KMS-11 (cell line): ENCODE measurements at regions not wholly inside any gene's neighbourhood (a gene's known extent, or its start where the extent isn't known, plus 50 kb on each side); places are given as distances from the start of the nearest gene placed in this dataset.
"Not testable (repeated sequence)": the region's sequence is repeated elsewhere in the genome, so short reads cannot be mapped to it uniquely, and the experiment has no call there.

Experiments
- H2AFZ ChIP-seq: fragments of 200-600 bp; sonication (generic); 2 replicates; pipeline ENCODE4 v1.6.1; 2016; ENCODE audit warnings: antibody characterized with exemption, mixed run types, low read depth
- H3K27ac ChIP-seq: fragments of 200-600 bp; sonication (generic); 2 replicates; pipeline ENCODE4 v1.6.1; 2016; ENCODE audit warnings: mild to moderate bottlenecking, mixed run types
- H3K27me3 ChIP-seq: fragments of 200-600 bp; sonication (generic); 2 replicates; pipeline ENCODE4 v1.6.1; 2017; ENCODE audit warnings: mild to moderate bottlenecking, low read depth, mixed run types, moderate library complexity; ENCODE audit not compliant: insufficient read depth
- H3K36me3 ChIP-seq: fragments of 200-600 bp; sonication (generic); 2 replicates; pipeline ENCODE4 v1.6.1; 2017; ENCODE audit warnings: mild to moderate bottlenecking, mixed run types; ENCODE audit not compliant: insufficient read depth
- H3K4me1 ChIP-seq: fragments of 200-600 bp; sonication (generic); 2 replicates; pipeline ENCODE4 v1.6.1; 2016; ENCODE audit warnings: mild to moderate bottlenecking, low read depth, mixed run types; ENCODE audit not compliant: poor library complexity, severe bottlenecking
- H3K4me2 ChIP-seq: fragments of 200-600 bp; sonication (generic); 2 replicates; pipeline ENCODE4 v1.7.0; 2016; ENCODE audit warnings: mild to moderate bottlenecking, mixed run types
- H3K4me3 ChIP-seq: fragments of 200-600 bp; sonication (generic); IDR thresholded peaks from 2 replicates; pipeline ENCODE4 v1.6.1; 2017; ENCODE audit warnings: low read depth, low read length, mixed read lengths; ENCODE audit not compliant: insufficient read depth
- H3K79me2 ChIP-seq: fragments of 200-600 bp; sonication (generic); 2 replicates; pipeline ENCODE4 v1.6.1; 2016; ENCODE audit warnings: low read depth, mixed run types; ENCODE audit not compliant: insufficient read depth
- H3K9ac ChIP-seq: fragments of 200-600 bp; sonication (generic); 2 replicates; pipeline ENCODE4 v1.6.1; 2016; ENCODE audit warnings: mild to moderate bottlenecking, mixed run types
- H4K20me1 ChIP-seq: fragments of 200-600 bp; sonication (generic); 2 replicates; pipeline ENCODE4 v1.6.1; 2016; ENCODE audit warnings: mild to moderate bottlenecking, mixed run types; ENCODE audit not compliant: insufficient read depth
- TF ChIP-seq, protein P1 (sequence below): fragments of 200-600 bp; sonication (generic); conservative IDR thresholded peaks from 2 replicates; pipeline ENCODE4 v1.6.1; 2017; ENCODE audit warnings: low read depth, mild to moderate bottlenecking, antibody characterized with exemption, low read length, moderate library complexity, mixed read lengths

GRCh38 chr7:52161483-52161882, 844.9 kb upstream of the COBL start:
- H3K36me3 ChIP-seq: no peaks in the 10 kb centered on the region
- TF ChIP-seq, protein P1, sequence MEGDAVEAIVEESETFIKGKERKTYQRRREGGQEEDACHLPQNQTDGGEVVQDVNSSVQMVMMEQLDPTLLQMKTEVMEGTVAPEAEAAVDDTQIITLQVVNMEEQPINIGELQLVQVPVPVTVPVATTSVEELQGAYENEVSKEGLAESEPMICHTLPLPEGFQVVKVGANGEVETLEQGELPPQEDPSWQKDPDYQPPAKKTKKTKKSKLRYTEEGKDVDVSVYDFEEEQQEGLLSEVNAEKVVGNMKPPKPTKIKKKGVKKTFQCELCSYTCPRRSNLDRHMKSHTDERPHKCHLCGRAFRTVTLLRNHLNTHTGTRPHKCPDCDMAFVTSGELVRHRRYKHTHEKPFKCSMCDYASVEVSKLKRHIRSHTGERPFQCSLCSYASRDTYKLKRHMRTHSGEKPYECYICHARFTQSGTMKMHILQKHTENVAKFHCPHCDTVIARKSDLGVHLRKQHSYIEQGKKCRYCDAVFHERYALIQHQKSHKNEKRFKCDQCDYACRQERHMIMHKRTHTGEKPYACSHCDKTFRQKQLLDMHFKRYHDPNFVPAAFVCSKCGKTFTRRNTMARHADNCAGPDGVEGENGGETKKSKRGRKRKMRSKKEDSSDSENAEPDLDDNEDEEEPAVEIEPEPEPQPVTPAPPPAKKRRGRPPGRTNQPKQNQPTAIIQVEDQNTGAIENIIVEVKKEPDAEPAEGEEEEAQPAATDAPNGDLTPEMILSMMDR: no peak
- no peak overlapping the region for H3K9ac ChIP-seq
- no peak overlapping the region for H3K4me2 ChIP-seq
- no peaks in the 10 kb centered on the region for H3K27me3 ChIP-seq
- H3K27ac ChIP-seq: no peak overlapping the region
- H3K79me2 ChIP-seq: no peaks in the 10 kb centered on the region
- H3K4me1 ChIP-seq: no peaks in the 10 kb centered on the region
- no peak overlapping the region for H3K4me3 ChIP-seq
- no peaks in the 10 kb centered on the region for H4K20me1 ChIP-seq
- H2AFZ ChIP-seq: no peak overlapping the region

DNA sequence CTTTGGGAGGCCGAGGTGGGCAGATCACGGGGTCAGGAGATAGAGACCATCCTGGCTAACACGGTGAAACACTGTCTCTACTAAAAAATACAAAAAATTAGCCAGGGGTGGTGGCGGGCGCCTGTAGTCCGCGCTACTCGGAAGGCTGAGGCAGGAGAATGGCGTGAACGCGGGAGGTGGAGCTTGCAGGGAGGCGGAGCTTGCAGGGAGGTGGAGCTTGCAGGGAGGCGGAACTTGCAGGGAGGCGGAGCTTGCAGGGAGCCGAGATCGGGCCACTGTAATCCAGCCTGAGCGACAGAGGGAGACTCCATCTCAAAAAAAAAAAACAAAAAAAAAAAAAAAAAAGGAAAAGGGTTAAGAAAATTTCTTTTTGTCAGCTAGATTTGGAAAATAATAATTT, 842.8 kb upstream of the COBL start:
- H3K4me1 ChIP-seq, H3K4me2 ChIP-seq, H3K4me3 ChIP-seq, H3K27ac ChIP-seq, H3K79me2 ChIP-seq, H4K20me1 ChIP-seq, H2AFZ ChIP-seq, H3K36me3 ChIP-seq, H3K27me3 ChIP-seq, H3K9ac ChIP-seq: not testable (repeated sequence)

- H3K27me3 ChIP-seq: no peaks in the 10 kb centered on the region
- H3K36me3 ChIP-seq: no peaks in the 10 kb centered on the region
- TF ChIP-seq, protein P1: no peak; the same call in 1 of the 2 replicates
- H3K4me3 ChIP-seq: no peak overlapping the region
- no peak overlapping the region for H3K9ac ChIP-seq
- H3K27ac ChIP-seq: no peak overlapping the region
- no peak overlapping the region for H2AFZ ChIP-seq
- no peaks in the 10 kb centered on the region for H3K4me1 ChIP-seq
- H3K4me2 ChIP-seq: no peak overlapping the region
- no peaks in the 10 kb centered on the region for H4K20me1 ChIP-seq
- H3K79me2 ChIP-seq: no peaks in the 10 kb centered on the region
Observed at GRCh38 chr7:52154382-52154781, 837.8 kb upstream of the COBL start.

- TF ChIP-seq, protein P1: no peak
- Histone ChIP-seq H3K9ac (no peak overlapping the region), H3K27me3 (no peaks in the 10 kb centered on the region), H3K4me3 (no peak overlapping the region), H3K36me3 (no peaks in the 10 kb centered on the region), H4K20me1 (no peaks in the 10 kb centered on the region), H3K79me2 (no peaks in the 10 kb centered on the region), H3K4me1 (no peaks in the 10 kb centered on the region), H3K27ac (no peak overlapping the region), H3K4me2 (no peak overlapping the region), H2AFZ (no peak overlapping the region)
Observed at GRCh38 chr7:52151559-52151958, 835.0 kb upstream of the COBL start.

DNA sequence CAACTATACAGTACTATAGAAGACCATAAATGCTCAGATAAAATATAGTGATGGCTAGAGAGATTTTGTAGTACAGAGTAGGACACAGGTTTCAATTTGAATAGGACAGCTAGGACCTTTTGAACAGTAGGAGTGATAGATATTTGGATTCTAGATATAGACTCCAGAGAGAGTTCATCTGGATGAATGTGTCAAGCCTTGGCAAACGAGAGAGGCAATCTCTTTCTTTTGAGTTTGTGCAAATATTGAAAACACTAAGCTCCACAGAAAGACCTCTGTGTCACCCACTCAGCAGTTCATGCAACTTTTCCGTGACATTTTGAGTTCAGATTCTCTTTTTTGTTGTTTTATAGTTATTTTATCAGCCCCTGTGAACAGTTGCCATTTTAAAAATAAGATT, 834.3 kb upstream of the COBL start:
- H3K79me2 ChIP-seq: no peaks in the 10 kb centered on the region
- H3K4me3 ChIP-seq: no peak overlapping the region
- H3K9ac ChIP-seq: no peak overlapping the region
- H3K36me3 ChIP-seq: no peaks in the 10 kb centered on the region
- H3K27me3 ChIP-seq: no peaks in the 10 kb centered on the region
- no peaks in the 10 kb centered on the region for H3K4me1 ChIP-seq
- H4K20me1 ChIP-seq: no peaks in the 10 kb centered on the region
- no peak overlapping the region for H3K27ac ChIP-seq
- H2AFZ ChIP-seq: no peak overlapping the region
- no peak overlapping the region for H3K4me2 ChIP-seq
- TF ChIP-seq, protein P1: no peak
